ENCODE measurements at regions not wholly inside any gene's neighbourhood (a gene's known extent, or its start where the extent isn't known, plus 50 kb on each side); places are given as distances from the start of the nearest gene placed in this dataset.
"Not testable (repeated sequence)": the region's sequence is repeated elsewhere in the genome, so short reads cannot be mapped to it uniquely, and the experiment has no call there.

DNA sequence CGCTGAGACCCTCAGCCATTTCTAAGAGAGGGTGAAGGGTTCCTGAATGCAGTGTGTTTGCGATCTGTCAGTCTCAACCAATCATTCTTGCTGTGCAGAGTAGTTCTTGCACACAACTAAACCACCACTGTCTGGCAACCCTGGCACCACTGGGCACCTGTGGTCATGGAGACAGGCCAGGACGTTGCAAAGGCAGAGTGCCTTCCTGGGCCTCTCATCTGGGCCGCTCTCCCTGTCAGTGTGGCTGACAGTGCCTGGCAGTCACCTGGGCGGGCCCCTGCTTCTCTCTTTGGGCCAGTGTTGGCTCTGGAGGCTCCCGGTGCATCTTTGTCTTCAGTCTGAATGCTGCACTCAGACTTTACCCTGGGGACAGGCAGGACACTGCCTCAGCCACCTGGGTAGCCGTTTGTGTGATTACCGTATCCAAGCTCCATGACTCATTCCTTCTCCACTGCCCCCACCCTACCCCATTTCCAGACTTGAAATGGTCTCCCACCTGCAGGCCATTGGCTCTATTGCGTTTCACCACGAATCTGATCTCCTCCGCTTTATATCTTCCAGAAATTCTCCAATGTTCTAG, 104.6 kb upstream of the KLF13 start:
- DNase-seq = no peak

DNA sequence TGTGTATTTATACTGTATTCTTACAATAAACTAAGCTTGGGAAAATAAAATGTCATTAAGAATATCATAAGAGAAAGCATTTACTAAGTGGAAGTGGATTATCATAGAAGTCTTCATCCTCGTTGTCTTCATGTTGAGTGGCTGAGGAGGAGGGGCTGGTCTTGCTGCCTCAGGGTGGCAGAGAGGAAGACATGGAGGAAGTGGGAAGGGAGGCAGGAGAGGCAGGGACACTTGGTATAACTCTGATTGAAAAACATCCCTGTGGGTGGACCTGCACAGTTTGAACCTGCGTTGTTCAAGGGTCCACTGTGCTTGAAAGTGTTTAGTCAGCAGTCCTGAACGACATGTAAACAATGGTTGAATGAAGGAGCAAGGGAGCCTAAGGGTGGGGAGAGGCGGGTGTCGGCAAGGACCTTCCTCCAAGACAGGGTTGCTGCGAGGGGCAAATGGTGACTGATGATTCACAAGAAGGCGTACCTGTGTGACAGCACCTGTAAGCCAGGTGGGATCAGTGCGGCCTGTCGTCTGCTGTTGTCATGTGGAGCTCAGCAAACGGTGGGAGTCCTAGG, 103.8 kb upstream of the KLF13 start:
- no peak for DNase-seq

DNA sequence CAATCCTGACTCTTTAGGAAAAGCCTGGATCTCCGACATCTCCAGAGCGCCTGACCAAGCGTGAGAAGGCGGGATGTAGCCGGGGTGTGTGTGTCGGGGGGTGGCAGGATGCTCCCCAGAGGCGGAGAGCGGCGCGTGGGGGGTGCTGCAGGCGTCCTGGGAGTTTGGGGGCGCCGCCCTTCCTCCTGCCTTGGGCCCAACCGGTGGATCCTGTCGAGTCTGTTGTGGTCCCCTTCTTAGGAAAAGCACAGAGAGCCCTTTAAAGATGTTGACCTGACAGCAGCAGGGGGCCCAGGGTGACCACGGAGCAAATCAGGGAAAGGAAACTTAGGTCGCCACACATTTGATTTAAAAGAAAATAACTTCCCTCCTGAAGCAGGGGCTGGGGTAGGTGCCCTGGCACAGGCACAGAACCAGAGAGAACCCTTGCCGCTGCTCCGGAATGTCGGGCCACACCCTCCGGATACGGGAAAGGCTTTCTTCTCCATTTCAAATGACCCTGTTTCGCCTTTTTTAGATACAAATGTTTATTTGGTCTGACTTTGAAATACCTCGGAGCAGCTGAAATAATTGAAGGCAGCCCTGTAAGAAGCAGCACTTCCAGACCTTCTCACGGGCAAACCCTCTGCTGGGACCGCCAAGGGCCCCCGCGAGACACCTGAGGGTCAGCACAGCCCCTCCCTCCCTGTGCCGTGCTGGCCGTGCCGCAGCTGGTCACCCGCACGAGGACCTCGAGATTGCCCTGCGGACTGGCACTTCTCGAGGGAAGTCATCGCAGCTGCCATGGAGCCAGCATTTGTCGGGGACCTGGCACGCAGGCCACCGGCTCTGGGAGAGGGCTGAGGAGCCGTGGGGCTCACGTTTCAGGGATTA, 102.9 kb upstream of the KLF13 start:
- no peak for DNase-seq

- DNase-seq = not testable (repeated sequence)
Observed at GRCh38 chr15:31224661-31225060, 102.0 kb upstream of the KLF13 start.

DNA sequence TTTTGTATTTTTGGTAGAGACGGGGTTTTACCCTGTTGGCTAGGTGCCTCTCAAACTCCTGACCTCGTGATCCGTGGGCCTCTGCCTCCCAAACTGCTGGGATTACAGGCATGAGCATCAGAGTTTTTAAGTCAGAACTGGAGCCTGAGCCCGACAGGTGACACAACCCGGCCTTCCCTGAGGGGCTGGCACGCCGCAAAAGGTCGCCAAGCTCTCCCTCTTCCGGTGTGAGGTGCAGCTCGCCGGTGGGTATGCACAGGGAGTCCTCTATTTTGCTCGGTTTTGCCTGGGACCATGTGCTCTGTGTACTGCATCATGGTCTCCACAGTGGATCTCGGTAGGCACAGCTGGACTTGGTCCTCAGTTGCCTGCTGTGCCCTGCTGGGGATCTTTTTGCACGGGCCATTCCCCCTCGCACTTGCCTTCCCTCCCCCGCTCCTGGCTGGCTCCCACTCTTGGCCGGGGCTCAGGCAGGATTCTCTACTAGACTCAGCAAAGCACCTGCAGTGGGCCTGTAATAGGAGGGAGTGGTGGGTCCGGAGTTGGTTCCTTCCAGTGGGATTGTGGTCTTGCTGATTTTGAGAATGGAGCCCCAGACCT, 101.2 kb upstream of the KLF13 start:
- no peak for DNase-seq

- no peak for DNase-seq
Observed at GRCh38 chr15:31226021-31226420, 100.6 kb upstream of the KLF13 start.

DNA sequence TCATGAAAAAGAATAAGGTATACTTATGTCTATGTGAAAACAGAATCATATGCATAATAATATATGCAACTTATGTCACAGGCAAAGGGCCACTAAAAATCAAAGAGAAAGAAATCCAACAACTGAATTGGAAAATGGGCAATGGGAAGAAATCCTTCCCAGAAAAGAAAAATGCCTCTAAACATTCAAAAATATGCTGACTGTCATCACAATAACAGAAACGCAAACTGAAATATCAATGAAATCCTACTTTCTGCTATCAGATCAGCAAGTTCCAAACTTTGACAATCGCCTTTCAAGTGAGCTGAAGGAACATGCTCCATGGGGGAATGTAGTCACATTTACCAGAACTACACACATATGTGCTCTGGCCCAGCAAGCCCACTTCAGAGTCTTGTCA, 99.4 kb upstream of the KLF13 start:
- no peak for DNase-seq

DNA sequence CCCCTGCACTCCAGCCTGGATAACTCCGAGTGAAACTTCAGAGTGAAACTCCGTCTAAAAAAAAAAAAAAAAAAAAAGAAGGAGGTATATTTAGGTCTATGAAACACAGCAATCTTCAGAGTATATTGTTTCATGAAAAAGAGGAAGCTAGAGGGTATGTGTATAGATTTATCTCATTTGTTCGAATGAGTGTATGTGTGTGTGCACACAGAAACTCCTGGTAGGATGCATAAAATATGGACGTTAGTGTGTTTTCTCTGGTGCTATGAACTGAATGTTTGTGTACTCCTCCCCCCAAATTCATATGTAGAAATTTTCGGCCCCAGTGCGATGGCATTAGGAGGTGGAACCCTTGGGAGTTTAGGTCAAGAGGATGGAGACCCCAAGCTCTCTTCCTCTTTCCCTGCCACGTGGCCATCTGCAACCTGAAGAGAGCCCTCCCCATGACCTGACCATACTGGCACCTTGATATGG, 98.6 kb upstream of the KLF13 start:
- DNase-seq = no peak

GRCh38 chr15:31228980-31229826, 97.4 kb upstream of the KLF13 start:
- no peak for DNase-seq

GRCh38 chr15:31230630-31231485, 95.8 kb upstream of the KLF13 start:
- no peak for DNase-seq

DNA sequence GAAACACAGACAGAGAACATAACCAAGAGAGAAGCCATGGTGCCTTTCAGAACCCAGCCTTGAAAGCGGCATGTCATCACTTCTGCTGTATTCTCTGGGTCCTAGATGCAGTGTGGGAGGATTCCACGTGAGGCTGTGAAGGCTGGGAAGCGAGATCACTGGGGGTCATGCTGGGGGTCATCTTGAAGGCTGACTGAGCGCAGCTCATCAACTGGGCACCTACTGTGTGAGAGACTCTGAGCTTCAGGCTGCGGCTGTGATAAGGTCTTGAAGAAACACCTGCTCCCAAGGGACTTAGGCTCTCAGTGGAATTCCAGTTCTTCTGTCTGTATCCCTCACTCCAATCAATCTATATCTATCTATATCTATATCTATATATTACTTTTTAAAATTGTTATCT, 91.8 kb upstream of the KLF13 start:
- DNase-seq = no peak

GRCh38 chr15:31235311-31236183, 91.1 kb upstream of the KLF13 start:
- no peak for DNase-seq

DNA sequence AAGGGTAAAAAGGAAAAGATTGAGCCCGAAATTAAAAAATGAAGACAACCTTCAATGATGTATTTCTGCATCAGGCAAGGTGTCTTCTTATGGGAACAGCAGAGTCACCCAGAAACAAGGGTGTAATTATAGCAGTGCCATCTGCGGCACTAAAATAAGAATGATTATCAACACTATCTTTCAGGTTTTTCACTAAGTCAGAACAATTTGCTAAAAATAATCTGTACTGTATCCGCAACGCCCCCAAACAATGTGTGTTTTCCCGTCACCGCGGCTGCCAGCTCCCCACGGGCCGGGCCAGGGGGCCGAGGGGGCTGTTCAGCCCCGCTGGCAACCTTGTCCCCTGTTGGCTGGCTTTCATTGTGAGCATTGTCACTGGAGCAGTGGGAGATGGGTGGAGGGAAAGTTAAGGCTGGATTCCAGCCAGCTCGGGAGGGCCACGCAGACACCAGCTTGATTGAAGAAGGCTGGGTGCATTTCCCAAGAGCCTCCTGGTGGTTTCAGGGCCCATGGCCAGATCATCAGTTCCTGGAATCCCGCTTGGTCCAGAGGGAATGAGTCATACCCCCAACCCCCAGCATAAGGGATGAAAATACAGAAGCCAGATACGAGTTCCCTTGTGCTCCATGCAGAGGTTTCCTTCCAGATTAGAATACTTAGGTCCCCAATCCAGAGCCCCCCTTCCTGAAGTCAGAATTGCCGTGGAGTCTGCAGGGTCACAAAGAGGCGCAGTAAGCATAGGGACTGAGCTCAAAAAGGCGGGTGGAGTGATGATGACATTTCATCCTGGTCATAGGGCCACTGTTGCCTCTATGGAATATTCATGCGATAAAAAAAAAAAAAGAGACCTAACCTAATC, 90.2 kb upstream of the KLF13 start:
- DNase-seq = no peak

DNA sequence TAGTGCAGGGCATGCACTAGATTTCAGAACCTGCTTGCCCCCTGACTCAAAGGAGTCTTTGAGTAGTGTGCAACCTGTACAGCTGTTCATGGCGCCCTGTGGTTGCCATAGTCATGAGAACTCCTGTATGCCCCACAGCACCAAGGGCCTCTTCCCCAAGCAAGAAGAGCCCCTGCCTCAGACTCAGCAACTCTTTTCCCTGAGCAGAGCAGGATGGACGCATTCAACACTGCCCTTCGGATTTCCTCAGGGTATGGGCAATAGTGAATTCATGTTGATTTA, 89.7 kb upstream of the KLF13 start:
- no peak for DNase-seq

GRCh38 chr15:31238906-31239305, 87.7 kb upstream of the KLF13 start:
- DNase-seq = no peak

DNA sequence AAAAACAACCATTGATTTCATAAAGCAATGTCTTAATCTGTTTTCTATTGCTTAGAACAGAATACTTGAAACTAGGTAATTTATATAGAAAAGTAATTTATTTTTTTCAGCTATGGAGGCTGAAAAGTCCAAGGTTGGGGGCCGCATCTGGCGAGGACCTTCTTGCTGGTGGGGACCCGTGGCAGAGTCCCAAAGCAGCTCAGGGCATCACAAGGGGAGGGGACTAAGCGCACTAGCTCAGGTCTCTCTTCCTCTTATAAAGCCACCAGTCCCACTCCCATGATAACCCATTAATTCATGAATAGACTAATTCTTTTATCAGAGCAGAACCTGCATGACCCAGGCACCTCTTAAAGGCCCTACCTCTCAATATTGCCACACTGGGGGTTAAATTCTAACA, 87.2 kb upstream of the KLF13 start:
- no peak for DNase-seq

DNA sequence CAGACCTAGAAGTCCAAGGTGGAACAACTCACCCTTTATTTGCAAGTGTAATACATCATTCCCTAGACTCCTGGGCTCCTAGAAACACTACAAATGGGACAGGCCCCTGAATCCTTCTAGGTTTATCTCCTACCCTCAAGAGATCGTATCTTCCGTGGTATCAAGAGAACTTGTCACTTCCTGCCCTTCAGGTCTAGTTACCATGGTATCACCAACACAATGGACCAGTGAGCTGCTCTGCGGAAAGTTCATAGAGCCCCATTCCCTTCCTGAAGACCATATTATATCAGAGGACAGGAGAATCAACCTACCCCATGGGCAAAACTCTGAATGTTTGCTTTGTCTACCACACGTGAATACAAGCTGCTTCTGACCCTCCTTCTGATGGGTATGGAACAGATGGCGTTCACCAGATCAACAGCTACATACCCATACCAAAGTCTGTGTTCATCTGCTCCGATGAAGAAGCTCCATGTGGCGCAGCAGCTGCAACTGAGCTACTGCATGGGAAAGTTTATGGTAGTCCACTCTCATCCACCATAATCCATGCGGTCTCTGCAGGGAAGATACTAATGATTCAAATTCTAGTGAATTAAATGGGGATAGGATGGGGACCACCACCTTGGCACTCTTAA, 84.6 kb upstream of the KLF13 start:
- no peak for DNase-seq

GRCh38 chr15:31243895-31244294, 82.7 kb upstream of the KLF13 start:
- no peak for DNase-seq

DNA sequence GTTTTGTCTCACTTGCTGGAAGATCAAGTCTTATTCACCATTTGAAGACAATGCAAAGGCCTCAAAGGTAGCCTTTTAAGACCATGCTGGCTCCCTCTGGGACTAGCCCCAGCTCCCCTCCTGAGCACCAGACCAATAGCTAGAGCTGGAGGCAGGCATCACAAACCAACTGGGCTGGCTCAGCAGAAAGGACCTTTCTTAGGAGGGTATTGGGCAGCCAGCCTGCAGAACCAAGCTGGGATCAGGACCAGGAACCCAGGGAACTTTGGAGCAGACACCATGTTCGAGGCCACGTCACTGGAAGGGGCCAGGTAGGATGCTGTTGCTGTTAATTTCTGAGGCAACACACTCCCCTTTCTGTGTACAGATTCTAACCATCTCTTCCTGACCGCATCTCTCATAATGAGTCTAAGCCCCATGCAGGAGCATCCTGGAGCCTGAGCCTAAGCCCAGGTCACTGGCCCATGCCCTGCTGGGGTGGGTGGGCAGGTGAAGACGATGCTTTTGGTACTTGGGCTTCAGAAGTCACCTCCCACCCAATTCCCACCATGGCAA, 81.4 kb upstream of the KLF13 start:
- DNase-seq = no peak
